ENCODE measurements at regions not wholly inside any gene's neighbourhood (a gene's known extent, or its start where the extent isn't known, plus 50 kb on each side); places are given as distances from the start of the nearest gene placed in this dataset.
"Not testable (repeated sequence)": the region's sequence is repeated elsewhere in the genome, so short reads cannot be mapped to it uniquely, and the experiment has no call there.

- no peak overlapping the region for H3K27ac ChIP-seq
- no peak overlapping the region for H3K4me3 ChIP-seq
These were observed 51.3 kb upstream of the MOCS2 start for GRCh38 chr5:53160895-53161294.

GRCh38 chr5:53161876-53162275, 52.3 kb upstream of the MOCS2 start:
- Histone ChIP-seq H3K4me3 (no peak overlapping the region), H3K27ac (peak overlapping the region in 5 of 21 experiments; percentile 11 to 78 (median 14))

- Histone ChIP-seq H3K27ac (peak overlapping the region in 1 of 21 experiments; percentile 11), H3K4me3 (no peak overlapping the region)
These were observed 55.1 kb upstream of the MOCS2 start for GRCh38 chr5:53164478-53165165.

- H3K4me3 ChIP-seq, result no peak overlapping the region
- H3K27ac ChIP-seq, result no peak overlapping the region
These were observed 56.0 kb upstream of the MOCS2 start for GRCh38 chr5:53165431-53166182.

- H3K4me3 ChIP-seq, result no peak overlapping the region
- H3K27ac ChIP-seq, result no peak overlapping the region
These were observed 56.6 kb upstream of the MOCS2 start for GRCh38 chr5:53166183-53166495.

- no peak overlapping the region for H3K4me3 ChIP-seq
- peak overlapping the region in 2 of 21 experiments; percentile 5 to 49 for H3K27ac ChIP-seq
These were observed 58.3 kb upstream of the MOCS2 start for GRCh38 chr5:53167836-53168235.

GRCh38 chr5:53169933-53170332, 60.4 kb upstream of the MOCS2 start:
- H3K4me3 ChIP-seq, result no peak overlapping the region

GRCh38 chr5:53170746-53171349, 61.3 kb upstream of the MOCS2 start:
- Histone ChIP-seq H3K27ac (no peak overlapping the region), H3K4me3 (no peak overlapping the region)

More at GRCh38 chr5:53169933-53170332, 60.4 kb upstream of the MOCS2 start:
- H3K27ac ChIP-seq, result no peak overlapping the region

- not testable (repeated sequence) for H3K4me3 ChIP-seq, H3K27ac ChIP-seq
These were observed 62.5 kb upstream of the MOCS2 start for GRCh38 chr5:53172073-53172472.

GRCh38 chr5:53172630-53173029, 63.1 kb upstream of the MOCS2 start:
- Histone ChIP-seq H3K27ac (peak overlapping the region in 1 of 21 experiments; percentile 17), H3K4me3 (no peak overlapping the region)

- H3K4me3 ChIP-seq, result no peak overlapping the region
- H3K27ac ChIP-seq, result peak overlapping the region in 1 of 21 experiments; percentile 17
These were observed 63.5 kb upstream of the MOCS2 start for GRCh38 chr5:53173083-53173482.

- H3K27ac ChIP-seq, result no peak overlapping the region
- H3K4me3 ChIP-seq, result no peak overlapping the region
These were observed 69.3 kb upstream of the MOCS2 start for GRCh38 chr5:53178830-53179229.

GRCh38 chr5:53179691-53180090, 70.1 kb upstream of the MOCS2 start:
- no peak overlapping the region for H3K4me3 ChIP-seq
- H3K27ac ChIP-seq, result no peak overlapping the region

- no peak overlapping the region for H3K27ac ChIP-seq
- H3K4me3 ChIP-seq, result no peak overlapping the region
These were observed 71.0 kb upstream of the MOCS2 start for GRCh38 chr5:53180538-53180937.

GRCh38 chr5:53180991-53181390, 71.4 kb upstream of the MOCS2 start:
- Histone ChIP-seq H3K27ac (no peak overlapping the region), H3K4me3 (no peak overlapping the region)

GRCh38 chr5:53183880-53184279, 74.3 kb upstream of the MOCS2 start:
- Histone ChIP-seq H3K27ac (no peak overlapping the region), H3K4me3 (no peak overlapping the region)

GRCh38 chr5:53191548-53192165, 82.1 kb upstream of the MOCS2 start:
- Histone ChIP-seq H3K4me3 (no peak overlapping the region), H3K27ac (no peak overlapping the region)

- Histone ChIP-seq H3K4me3 (no peak overlapping the region), H3K27ac (no peak overlapping the region)
These were observed 84.5 kb upstream of the MOCS2 start for GRCh38 chr5:53194086-53194485.

- no peak overlapping the region for H3K27ac ChIP-seq
- H3K4me3 ChIP-seq, result no peak overlapping the region
These were observed 90.3 kb upstream of the MOCS2 start for GRCh38 chr5:53199882-53200281.

- Histone ChIP-seq H3K4me3 (no peak overlapping the region), H3K27ac (no peak overlapping the region)
These were observed 90.7 kb upstream of the MOCS2 start for GRCh38 chr5:53200306-53200705.

- no peak overlapping the region for H3K27ac ChIP-seq
- no peak overlapping the region for H3K4me3 ChIP-seq
These were observed 92.2 kb upstream of the MOCS2 start for GRCh38 chr5:53201746-53202145.

Measured in skin epidermis (tissue), 12 donors.